ENCODE measurements at regions not wholly inside any gene's neighbourhood (a gene's known extent, or its start where the extent isn't known, plus 50 kb on each side); places are given as distances from the start of the nearest gene placed in this dataset.

GRCh38 chr13:44292545-44292944 is 81.1 kb upstream of the SERP2 start:
- no peak for TF ChIP-seq CTCF (IDR thresholded peaks at IDR 0.05)
- no peak for TF ChIP-seq POLR2A (IDR thresholded peaks at IDR 0.05)
- TF ChIP-seq EP300 (IDR thresholded peaks at IDR 0.05), result no peak

All from sigmoid colon (tissue), 4 donors.